Hepatocyte (in vitro differentiated cells): ENCODE measurements at regions not wholly inside any gene's neighbourhood (a gene's known extent, or its start where the extent isn't known, plus 50 kb on each side); places are given as distances from the start of the nearest gene placed in this dataset.

Source experiments
- DNase-seq: peaks from one replicate; pipeline ENCODE4 v3.0.0-alpha.2; 2016; ENCODE audit warnings: low spot score
- H2AFZ ChIP-seq: fragments of 200-600 bp; sonication (generic); 2 replicates; pipeline ENCODE4 v1.6.0; 2016; ENCODE audit warnings: antibody characterized with exemption, mild to moderate bottlenecking
- H3K27ac ChIP-seq: fragments of 200-600 bp; sonication (generic); 2 replicates; pipeline ENCODE4 v1.5.1; 2016; ENCODE audit warnings: mild to moderate bottlenecking
- H3K27me3 ChIP-seq: fragments of 200-600 bp; sonication (generic); 2 replicates; pipeline ENCODE4 v1.6.1; 2016
- H3K36me3 ChIP-seq: fragments of 200-600 bp; sonication (generic); replicated peaks from 2 replicates; pipeline ENCODE4 v1.5.1; 2016; ENCODE audit warnings: low read depth; ENCODE audit not compliant: insufficient read depth
- H3K4me1 ChIP-seq: fragments of 200-600 bp; sonication (generic); 2 replicates; pipeline ENCODE4 v1.5.1; 2016; ENCODE audit warnings: mild to moderate bottlenecking, moderate library complexity; ENCODE audit not compliant: insufficient read depth
- H3K4me2 ChIP-seq: fragments of 200-600 bp; sonication (generic); 2 replicates; pipeline ENCODE4 v1.6.0; 2016
- H3K4me3 ChIP-seq: fragments of 200-600 bp; sonication (generic); 2 replicates; pipeline ENCODE4 v1.5.1; 2016; ENCODE audit warnings: mild to moderate bottlenecking
- H3K79me2 ChIP-seq: fragments of 200-600 bp; sonication (generic); 2 replicates; pipeline ENCODE4 v1.6.0; 2017; ENCODE audit warnings: mild to moderate bottlenecking
- H3K9me2 ChIP-seq: fragments of 200-600 bp; sonication (generic); replicated peaks from 2 replicates; pipeline ENCODE4 v1.6.0; 2017; ENCODE audit warnings: mild to moderate bottlenecking; ENCODE audit not compliant: insufficient read depth
- H3K9me3 ChIP-seq: fragments of 200-600 bp; sonication (generic); 2 replicates; pipeline ENCODE4 v1.5.1; 2016; ENCODE audit warnings: low read depth, mild to moderate bottlenecking
- H4K20me1 ChIP-seq: fragments of 200-600 bp; sonication (generic); 2 replicates; pipeline ENCODE4 v1.6.0; 2016; ENCODE audit warnings: mild to moderate bottlenecking; ENCODE audit not compliant: insufficient read depth, poor library complexity, severe bottlenecking
- CTCF ChIP-seq: fragments of 200-600 bp; sonication (generic); IDR thresholded peaks from 2 replicates; pipeline ENCODE4 v1.5.1; 2016; ENCODE audit warnings: antibody characterized with exemption, mild to moderate bottlenecking; ENCODE audit not compliant: poor library complexity
- EZH2 ChIP-seq: fragments of 200-600 bp; sonication (generic); IDR thresholded peaks from 2 replicates; pipeline ENCODE4 v1.6.1; 2016; ENCODE audit warnings: antibody characterized with exemption, mild to moderate bottlenecking, borderline replicate concordance
- EZH2phosphoT487 ChIP-seq: fragments of 200-600 bp; sonication (generic); IDR thresholded peaks from one replicate; pipeline ENCODE4 v1.6.1; 2018; ENCODE audit warnings: antibody characterized with exemption, mild to moderate bottlenecking, low read depth, moderate library complexity; ENCODE audit not compliant: unreplicated experiment, severe bottlenecking
- WGBS: methylation state at CpG from one replicate; pipeline ENCODE4 v1.1.6; 2016; ENCODE audit warnings: low lambda C conversion rate; ENCODE audit errors: missing lambda C conversion rate; 5-methylcytosine and 5-hydroxymethylcytosine counted together

GRCh38 chr10:33056828-33057596, 99.0 kb upstream of the ITGB1 start:
- DNase-seq, result no peak

GRCh38 chr10:33055625-33056024, 97.6 kb upstream of the ITGB1 start:
- Histone ChIP-seq H3K27me3 (no peaks in the 10 kb centered on the region), H3K27ac (no peak overlapping the region), H2AFZ (no peak overlapping the region), H3K4me1 (no peaks in the 10 kb centered on the region), H3K9me3 (no peaks in the 10 kb centered on the region), H3K9me2 (no peaks in the 10 kb centered on the region), H4K20me1 (no peaks in the 10 kb centered on the region), H3K4me2 (no peak overlapping the region), H3K4me3 (no peak overlapping the region), H3K79me2 (no peaks in the 10 kb centered on the region), H3K36me3 (no peaks in the 10 kb centered on the region)
- no peak for DNase-seq
- TF ChIP-seq CTCF, result no peak
- no peak for TF ChIP-seq EZH2
- no peak for TF ChIP-seq EZH2phosphoT487

More at GRCh38 chr10:33056828-33057596, 99.0 kb upstream of the ITGB1 start:
- Histone ChIP-seq H3K4me2 (no peak overlapping the region), H3K36me3 (no peaks in the 10 kb centered on the region), H3K9me3 (no peaks in the 10 kb centered on the region), H3K79me2 (no peaks in the 10 kb centered on the region), H3K4me1 (no peaks in the 10 kb centered on the region), H3K27ac (no peak overlapping the region), H2AFZ (no peak overlapping the region), H3K4me3 (no peak overlapping the region), H3K9me2 (no peaks in the 10 kb centered on the region), H4K20me1 (no peaks in the 10 kb centered on the region), H3K27me3 (no peaks in the 10 kb centered on the region)
- WGBS, result 84% methylated on average over 4 of the region's 4 CpGs
- TF ChIP-seq EZH2phosphoT487, result no peak
- TF ChIP-seq CTCF, result no peak
- no peak for TF ChIP-seq EZH2

- no peaks in the 10 kb centered on the region for H3K36me3 ChIP-seq
- H3K4me2 ChIP-seq, result no peak overlapping the region
- no peaks in the 10 kb centered on the region for H4K20me1 ChIP-seq
- no peak for DNase-seq
- H3K79me2 ChIP-seq, result no peaks in the 10 kb centered on the region
- H3K4me1 ChIP-seq, result no peaks in the 10 kb centered on the region
- 79% methylated on average over 9 of the region's 9 CpGs for WGBS
- no peak overlapping the region for H2AFZ ChIP-seq
- no peak overlapping the region for H3K4me3 ChIP-seq
- H3K27ac ChIP-seq, result no peak overlapping the region
- TF ChIP-seq EZH2 (no peak), CTCF (no peak), EZH2phosphoT487 (no peak)
- H3K9me3 ChIP-seq, result no peaks in the 10 kb centered on the region
- no peaks in the 10 kb centered on the region for H3K9me2 ChIP-seq
- H3K27me3 ChIP-seq, result no peaks in the 10 kb centered on the region
These were observed 95.1 kb upstream of the ITGB1 start for GRCh38 chr10:33052915-33053810.
